GM10266 (cell line): ENCODE measurements at regions not wholly inside any gene's neighbourhood (a gene's known extent, or its start where the extent isn't known, plus 50 kb on each side); places are given as distances from the start of the nearest gene placed in this dataset.

Source experiments
- DNase-seq: peaks from one replicate; pipeline ENCODE4 v3.0.0; 2012; ENCODE audit errors: extremely low spot score
- TF ChIP-seq, protein P1 (sequence below): IDR thresholded peaks from 2 replicates; pipeline ENCODE4 v1.5.1; 2012; ENCODE audit warnings: mild to moderate bottlenecking, low read depth; ENCODE audit not compliant: control insufficient read depth, insufficient read depth; ENCODE audit errors: missing control alignments

GRCh38 chr21:34004974-34005373 is 68.4 kb upstream of the MRPS6 start:
- no peak for DNase-seq
- TF ChIP-seq, protein P1, sequence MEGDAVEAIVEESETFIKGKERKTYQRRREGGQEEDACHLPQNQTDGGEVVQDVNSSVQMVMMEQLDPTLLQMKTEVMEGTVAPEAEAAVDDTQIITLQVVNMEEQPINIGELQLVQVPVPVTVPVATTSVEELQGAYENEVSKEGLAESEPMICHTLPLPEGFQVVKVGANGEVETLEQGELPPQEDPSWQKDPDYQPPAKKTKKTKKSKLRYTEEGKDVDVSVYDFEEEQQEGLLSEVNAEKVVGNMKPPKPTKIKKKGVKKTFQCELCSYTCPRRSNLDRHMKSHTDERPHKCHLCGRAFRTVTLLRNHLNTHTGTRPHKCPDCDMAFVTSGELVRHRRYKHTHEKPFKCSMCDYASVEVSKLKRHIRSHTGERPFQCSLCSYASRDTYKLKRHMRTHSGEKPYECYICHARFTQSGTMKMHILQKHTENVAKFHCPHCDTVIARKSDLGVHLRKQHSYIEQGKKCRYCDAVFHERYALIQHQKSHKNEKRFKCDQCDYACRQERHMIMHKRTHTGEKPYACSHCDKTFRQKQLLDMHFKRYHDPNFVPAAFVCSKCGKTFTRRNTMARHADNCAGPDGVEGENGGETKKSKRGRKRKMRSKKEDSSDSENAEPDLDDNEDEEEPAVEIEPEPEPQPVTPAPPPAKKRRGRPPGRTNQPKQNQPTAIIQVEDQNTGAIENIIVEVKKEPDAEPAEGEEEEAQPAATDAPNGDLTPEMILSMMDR = no peak

DNA sequence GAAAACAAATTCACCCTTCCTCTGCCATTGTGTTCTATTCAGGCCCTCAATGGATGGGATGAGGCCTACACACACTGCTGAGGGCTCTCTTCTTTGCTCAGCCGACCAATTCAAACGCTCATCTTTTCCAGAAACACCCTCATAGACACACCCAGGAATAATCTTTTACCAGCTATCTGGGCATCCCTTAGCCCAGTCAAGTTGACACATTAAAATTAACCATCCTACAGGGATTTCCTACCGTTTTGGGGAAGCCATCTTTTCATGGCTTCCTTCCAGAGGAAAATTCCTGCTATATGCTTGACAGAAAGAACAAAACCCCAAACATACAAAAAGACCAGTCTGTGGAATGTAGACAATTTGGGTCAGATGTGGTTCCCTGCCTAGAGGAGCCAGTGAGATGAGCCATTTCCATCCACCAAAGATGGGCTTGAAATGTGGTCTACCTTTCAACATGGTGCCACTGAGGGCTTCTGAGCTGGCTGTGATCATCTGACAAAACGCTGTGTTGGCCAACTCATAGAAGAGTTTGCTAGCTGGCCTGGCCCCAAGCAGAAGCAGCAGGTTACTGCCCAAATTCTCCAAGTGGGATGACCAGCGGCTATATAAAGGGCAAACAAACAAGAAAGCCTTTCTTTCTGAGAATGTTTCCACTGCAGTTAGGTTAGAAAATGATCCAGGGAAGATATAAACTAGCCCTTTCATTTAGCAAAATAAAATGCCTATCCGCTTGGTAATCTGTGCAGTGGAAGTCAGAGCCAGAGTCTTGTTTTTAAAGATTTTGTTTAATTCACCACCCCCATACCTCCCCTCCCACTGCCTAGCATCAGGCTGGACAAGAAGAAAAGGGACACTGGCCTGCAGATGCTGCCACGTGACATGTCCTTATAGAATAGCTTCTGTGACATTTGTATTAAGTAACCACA is 69.1 kb upstream of the MRPS6 start:
- no peak for DNase-seq
- TF ChIP-seq, protein P1 = no peak

- DNase-seq = no peak
- TF ChIP-seq, protein P1 = no peak
Observed at GRCh38 chr21:34003428-34003827, 70.0 kb upstream of the MRPS6 start.

DNA sequence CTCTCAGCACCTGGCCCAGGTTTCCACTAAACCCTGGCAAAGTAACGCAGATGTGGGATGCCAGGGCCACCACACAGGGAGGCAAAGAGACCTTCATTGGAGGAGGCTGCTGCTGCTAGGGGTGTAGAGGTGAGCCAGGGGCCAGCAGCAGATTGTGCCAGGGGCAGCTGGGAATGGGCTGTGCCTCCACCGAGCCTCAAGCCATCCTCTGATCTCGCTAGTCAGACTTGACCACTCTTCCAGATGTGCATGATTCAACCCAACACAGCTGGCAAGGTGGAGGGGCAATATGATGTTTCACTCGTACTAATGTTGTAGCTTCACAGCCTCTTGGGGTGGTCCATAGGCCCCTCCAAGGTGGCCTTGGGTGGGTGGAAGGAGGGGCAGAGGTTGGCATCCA is 73.0 kb upstream of the MRPS6 start:
- TF ChIP-seq, protein P1 = no peak
- DNase-seq = no peak

DNA sequence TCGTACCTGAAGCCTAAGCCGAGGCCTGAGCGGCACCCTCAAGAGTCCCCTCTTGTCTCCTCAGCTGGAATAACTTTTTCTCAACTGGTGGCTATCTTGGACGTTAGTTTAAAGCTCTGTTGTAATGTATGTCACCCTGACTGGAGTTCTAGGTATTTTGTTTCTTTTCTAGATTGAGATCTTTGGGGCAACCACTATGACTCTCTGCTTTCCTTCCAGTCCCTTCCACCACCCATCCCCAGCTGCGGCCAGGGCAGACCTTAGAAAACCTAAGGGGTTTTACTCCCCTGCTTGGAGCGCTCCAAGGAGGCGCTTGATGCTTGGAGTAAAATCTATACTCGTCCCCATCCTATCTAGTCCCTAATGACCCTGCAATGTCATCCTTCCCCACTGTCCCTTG is 74.6 kb upstream of the MRPS6 start:
- TF ChIP-seq, protein P1 = no peak
- no peak for DNase-seq

DNA sequence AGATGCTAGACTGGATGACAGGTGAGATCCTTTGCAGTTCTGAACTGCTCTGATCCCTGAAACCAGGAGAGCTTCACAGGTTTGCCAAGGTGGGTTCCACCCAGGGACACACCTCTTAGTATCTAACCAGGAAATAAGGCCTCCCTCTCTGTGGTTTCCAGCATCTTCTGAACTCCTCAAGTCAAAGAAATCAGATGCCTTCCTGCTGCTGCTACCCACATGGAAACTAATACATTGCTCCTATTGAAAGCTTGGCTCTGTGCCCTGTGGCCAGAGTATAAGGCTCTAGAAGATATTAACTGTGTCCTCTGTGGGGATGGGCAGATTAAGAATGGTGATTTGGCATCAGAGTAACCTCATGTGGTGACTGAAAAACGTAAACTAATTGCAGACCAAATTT is 75.0 kb upstream of the MRPS6 start:
- TF ChIP-seq, protein P1 = no peak
- no peak for DNase-seq

DNA sequence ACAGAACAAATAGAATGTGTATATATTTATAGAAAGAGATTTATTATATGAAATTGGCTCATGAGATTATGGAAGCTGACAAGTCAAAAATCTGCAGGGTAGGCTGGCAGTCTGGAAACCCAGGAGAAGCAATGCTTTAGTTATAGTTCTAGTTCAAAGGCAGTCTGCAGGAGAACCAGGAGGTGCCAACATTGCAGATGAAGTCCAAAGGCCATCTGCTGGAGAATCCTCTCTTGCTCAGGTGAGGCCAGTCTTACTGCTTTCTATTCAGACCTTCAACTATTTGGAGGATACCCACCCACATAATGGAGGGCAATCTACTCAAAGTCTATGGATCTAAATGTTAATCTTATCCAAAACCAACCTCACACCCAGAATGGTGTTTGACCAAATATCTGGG is 75.9 kb upstream of the MRPS6 start:
- TF ChIP-seq, protein P1 = no peak
- DNase-seq = no peak
